Panc1 (cell line): ENCODE measurements at regions not wholly inside any gene's neighbourhood (a gene's known extent, or its start where the extent isn't known, plus 50 kb on each side); places are given as distances from the start of the nearest gene placed in this dataset.

Experiments used
- POLR2AphosphoS5 ChIP-seq: IDR thresholded peaks from 2 replicates; pipeline ENCODE4 v1.6.1; 2012; ENCODE audit warnings: mild to moderate bottlenecking, low read depth, low read length, moderate library complexity
- TF ChIP-seq, protein P1 (sequence below), 2 experiments: IDR thresholded peaks; 2 replicates each; pipeline ENCODE4 v1.6.1; 2011 to 2012; ENCODE audit warnings: low read depth in 2 of 2, control low read depth in 1 of 2, low read length in 1 of 2, mild to moderate bottlenecking in 1 of 2, moderate library complexity in 1 of 2; ENCODE audit not compliant: insufficient read depth in 1 of 2

DNA sequence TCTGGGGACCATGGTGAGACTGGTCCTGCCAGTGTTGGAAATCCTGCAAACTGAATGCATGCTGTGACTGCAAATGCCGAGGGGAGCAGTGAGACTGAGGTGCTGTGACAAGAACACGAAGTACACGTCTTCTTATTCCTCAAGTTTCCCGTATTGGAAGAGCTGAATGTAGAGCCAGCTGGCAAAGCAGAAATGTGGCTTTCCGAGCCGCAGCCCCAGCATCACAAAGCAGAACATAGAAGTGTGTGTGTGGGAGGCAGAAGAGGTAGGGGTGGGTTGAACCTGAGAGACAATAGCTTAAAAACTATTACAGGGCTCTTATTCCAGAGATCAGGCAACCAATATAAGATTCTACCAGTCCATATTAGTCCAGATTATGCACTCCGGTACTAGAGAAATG is 98.8 kb downstream of the CARTPT start:
- TF ChIP-seq, protein P1, sequence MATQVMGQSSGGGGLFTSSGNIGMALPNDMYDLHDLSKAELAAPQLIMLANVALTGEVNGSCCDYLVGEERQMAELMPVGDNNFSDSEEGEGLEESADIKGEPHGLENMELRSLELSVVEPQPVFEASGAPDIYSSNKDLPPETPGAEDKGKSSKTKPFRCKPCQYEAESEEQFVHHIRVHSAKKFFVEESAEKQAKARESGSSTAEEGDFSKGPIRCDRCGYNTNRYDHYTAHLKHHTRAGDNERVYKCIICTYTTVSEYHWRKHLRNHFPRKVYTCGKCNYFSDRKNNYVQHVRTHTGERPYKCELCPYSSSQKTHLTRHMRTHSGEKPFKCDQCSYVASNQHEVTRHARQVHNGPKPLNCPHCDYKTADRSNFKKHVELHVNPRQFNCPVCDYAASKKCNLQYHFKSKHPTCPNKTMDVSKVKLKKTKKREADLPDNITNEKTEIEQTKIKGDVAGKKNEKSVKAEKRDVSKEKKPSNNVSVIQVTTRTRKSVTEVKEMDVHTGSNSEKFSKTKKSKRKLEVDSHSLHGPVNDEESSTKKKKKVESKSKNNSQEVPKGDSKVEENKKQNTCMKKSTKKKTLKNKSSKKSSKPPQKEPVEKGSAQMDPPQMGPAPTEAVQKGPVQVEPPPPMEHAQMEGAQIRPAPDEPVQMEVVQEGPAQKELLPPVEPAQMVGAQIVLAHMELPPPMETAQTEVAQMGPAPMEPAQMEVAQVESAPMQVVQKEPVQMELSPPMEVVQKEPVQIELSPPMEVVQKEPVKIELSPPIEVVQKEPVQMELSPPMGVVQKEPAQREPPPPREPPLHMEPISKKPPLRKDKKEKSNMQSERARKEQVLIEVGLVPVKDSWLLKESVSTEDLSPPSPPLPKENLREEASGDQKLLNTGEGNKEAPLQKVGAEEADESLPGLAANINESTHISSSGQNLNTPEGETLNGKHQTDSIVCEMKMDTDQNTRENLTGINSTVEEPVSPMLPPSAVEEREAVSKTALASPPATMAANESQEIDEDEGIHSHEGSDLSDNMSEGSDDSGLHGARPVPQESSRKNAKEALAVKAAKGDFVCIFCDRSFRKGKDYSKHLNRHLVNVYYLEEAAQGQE (IDR thresholded peaks at IDR 0.05; ENCODE audit: insufficient read depth in 1 of 2, low read depth in 2 of 2, low read length in 1 of 2), result no peak
- no peak for TF ChIP-seq POLR2AphosphoS5
